ENCODE measurements at regions not wholly inside any gene's neighbourhood (a gene's known extent, or its start where the extent isn't known, plus 50 kb on each side); places are given as distances from the start of the nearest gene placed in this dataset.

GRCh38 chr5:67377631-67378030 is 181.0 kb upstream of the CD180 start:
- no peak for TF ChIP-seq CTCF (IDR thresholded peaks at IDR 0.05; ENCODE audit: insufficient read depth, low read depth, low read length)
- H3K4me3 ChIP-seq (ENCODE audit: low read depth, low read length), result no peak overlapping the region
- DNase-seq (ENCODE audit: low read depth), result no peak

GRCh38 chr5:67375606-67376005 is 179.0 kb upstream of the CD180 start:
- DNase-seq (ENCODE audit: low read depth), result no peak
- no peak overlapping the region for H3K4me3 ChIP-seq (ENCODE audit: low read depth, low read length)
- TF ChIP-seq CTCF (IDR thresholded peaks at IDR 0.05; ENCODE audit: insufficient read depth, low read depth, low read length), result no peak

- H3K4me3 ChIP-seq (ENCODE audit: low read depth, low read length), result no peak overlapping the region
- TF ChIP-seq CTCF (IDR thresholded peaks at IDR 0.05; ENCODE audit: insufficient read depth, low read depth, low read length), result no peak
- no peak for DNase-seq (ENCODE audit: low read depth)
These were observed 177.8 kb upstream of the CD180 start for GRCh38 chr5:67374378-67374777.

- DNase-seq (ENCODE audit: low read depth), result no peak
- no peak for TF ChIP-seq CTCF (IDR thresholded peaks at IDR 0.05; ENCODE audit: insufficient read depth, low read depth, low read length)
- H3K4me3 ChIP-seq (ENCODE audit: low read depth, low read length), result no peak overlapping the region
These were observed 176.9 kb upstream of the CD180 start for GRCh38 chr5:67373518-67373917.

DNA sequence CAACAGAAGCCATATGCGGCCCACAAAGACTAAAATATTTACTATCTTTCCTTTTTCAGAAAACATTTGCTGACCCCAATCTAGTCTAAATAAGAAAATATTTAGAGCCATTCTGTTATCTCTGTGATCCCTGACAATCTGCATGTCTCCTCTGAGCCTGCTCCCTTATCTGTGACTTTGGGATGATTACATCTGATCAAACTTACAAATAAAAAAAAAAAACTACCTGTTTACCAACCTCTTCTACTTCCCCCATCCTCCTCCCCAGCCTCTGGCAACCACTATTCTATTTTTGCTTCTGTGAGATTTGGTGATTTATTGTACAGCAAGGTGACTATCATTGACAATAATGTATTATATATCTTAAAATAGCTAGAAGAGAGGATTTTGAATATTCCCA is 176.3 kb upstream of the CD180 start:
- no peak for DNase-seq (ENCODE audit: low read depth)
- no peak overlapping the region for H3K4me3 ChIP-seq (ENCODE audit: low read depth, low read length)
- no peak for TF ChIP-seq CTCF (IDR thresholded peaks at IDR 0.05; ENCODE audit: insufficient read depth, low read depth, low read length)

- no peak for DNase-seq (ENCODE audit: low read depth)
- no peak for TF ChIP-seq CTCF (IDR thresholded peaks at IDR 0.05; ENCODE audit: insufficient read depth, low read depth, low read length)
- no peak overlapping the region for H3K4me3 ChIP-seq (ENCODE audit: low read depth, low read length)
These were observed 175.3 kb upstream of the CD180 start for GRCh38 chr5:67371924-67372323.

DNA sequence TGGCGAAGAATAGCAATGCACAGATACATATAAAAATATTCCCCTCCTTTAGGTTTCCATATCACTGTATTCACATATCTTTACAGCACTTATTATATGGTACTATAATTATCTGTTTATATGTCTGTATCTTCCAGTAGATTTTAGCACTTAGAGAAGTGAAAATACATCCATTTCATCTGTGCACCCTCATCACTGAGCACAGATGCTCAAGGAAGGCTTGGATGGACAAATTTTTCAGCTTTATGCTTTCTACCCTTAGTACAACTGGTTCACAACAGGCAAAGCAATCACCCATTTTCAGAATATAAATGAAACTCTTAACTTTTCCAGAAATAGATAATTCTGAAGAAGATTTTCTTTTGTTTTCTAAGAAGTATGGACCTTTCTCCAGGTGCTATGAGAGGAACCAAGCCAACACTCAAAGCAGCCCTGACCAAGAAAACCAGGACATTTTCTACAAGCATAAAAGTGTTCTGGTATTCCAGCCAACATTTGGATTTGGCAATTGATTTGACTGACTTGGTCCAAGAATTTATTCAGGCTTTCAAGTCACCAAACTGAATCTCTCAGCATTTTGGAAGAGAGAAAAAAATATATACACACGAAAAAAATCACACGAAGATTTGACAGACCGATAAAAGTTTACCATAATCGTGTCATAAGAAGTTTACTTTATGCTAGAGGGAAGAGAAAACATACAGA is 170.2 kb upstream of the CD180 start:
- TF ChIP-seq CTCF (IDR thresholded peaks at IDR 0.05; ENCODE audit: insufficient read depth, low read depth, low read length), result no peak
- DNase-seq (ENCODE audit: low read depth), result no peak
- no peak overlapping the region for H3K4me3 ChIP-seq (ENCODE audit: low read depth, low read length)
